GM23338 (cell line): ENCODE measurements at regions not wholly inside any gene's neighbourhood (a gene's known extent, or its start where the extent isn't known, plus 50 kb on each side); places are given as distances from the start of the nearest gene placed in this dataset.

Experiments used
- EZH2phosphoT487 ChIP-seq: fragments of 200-600 bp; sonication (generic); IDR thresholded peaks from one replicate; pipeline ENCODE4 v1.8.1; 2018; ENCODE audit warnings: antibody characterized with exemption; ENCODE audit not compliant: unreplicated experiment
- JUNB ChIP-seq: IDR thresholded peaks from one replicate; pipeline ENCODE4 v1.6.1; 2016; ENCODE audit warnings: antibody characterized with exemption; ENCODE audit not compliant: unreplicated experiment
- POLR2AphosphoS5 ChIP-seq: IDR thresholded peaks from 2 replicates; pipeline ENCODE4 v1.6.1; 2016; ENCODE audit warnings: antibody characterized with exemption, low read depth
- TF ChIP-seq, protein P1 (sequence below): IDR thresholded peaks from one replicate; pipeline ENCODE4 v1.6.1; 2018; ENCODE audit warnings: antibody characterized with exemption; ENCODE audit not compliant: unreplicated experiment
- TF ChIP-seq, protein P2 (sequence below), 2 experiments: fragments of 200-600 bp in 1 of 2; sonication (generic) in 1 of 2; conservative IDR thresholded peaks; 2 replicates each; pipeline versions ENCODE4 v1.5.1 to v1.6.1; 2016 to 2017; ENCODE audit warnings: antibody characterized with exemption in 2 of 2, low read depth in 2 of 2, mild to moderate bottlenecking in 2 of 2, moderate library complexity in 1 of 2

- TF ChIP-seq POLR2AphosphoS5: no peak
- TF ChIP-seq, protein P1, sequence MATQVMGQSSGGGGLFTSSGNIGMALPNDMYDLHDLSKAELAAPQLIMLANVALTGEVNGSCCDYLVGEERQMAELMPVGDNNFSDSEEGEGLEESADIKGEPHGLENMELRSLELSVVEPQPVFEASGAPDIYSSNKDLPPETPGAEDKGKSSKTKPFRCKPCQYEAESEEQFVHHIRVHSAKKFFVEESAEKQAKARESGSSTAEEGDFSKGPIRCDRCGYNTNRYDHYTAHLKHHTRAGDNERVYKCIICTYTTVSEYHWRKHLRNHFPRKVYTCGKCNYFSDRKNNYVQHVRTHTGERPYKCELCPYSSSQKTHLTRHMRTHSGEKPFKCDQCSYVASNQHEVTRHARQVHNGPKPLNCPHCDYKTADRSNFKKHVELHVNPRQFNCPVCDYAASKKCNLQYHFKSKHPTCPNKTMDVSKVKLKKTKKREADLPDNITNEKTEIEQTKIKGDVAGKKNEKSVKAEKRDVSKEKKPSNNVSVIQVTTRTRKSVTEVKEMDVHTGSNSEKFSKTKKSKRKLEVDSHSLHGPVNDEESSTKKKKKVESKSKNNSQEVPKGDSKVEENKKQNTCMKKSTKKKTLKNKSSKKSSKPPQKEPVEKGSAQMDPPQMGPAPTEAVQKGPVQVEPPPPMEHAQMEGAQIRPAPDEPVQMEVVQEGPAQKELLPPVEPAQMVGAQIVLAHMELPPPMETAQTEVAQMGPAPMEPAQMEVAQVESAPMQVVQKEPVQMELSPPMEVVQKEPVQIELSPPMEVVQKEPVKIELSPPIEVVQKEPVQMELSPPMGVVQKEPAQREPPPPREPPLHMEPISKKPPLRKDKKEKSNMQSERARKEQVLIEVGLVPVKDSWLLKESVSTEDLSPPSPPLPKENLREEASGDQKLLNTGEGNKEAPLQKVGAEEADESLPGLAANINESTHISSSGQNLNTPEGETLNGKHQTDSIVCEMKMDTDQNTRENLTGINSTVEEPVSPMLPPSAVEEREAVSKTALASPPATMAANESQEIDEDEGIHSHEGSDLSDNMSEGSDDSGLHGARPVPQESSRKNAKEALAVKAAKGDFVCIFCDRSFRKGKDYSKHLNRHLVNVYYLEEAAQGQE: no peak
- TF ChIP-seq, protein P2, sequence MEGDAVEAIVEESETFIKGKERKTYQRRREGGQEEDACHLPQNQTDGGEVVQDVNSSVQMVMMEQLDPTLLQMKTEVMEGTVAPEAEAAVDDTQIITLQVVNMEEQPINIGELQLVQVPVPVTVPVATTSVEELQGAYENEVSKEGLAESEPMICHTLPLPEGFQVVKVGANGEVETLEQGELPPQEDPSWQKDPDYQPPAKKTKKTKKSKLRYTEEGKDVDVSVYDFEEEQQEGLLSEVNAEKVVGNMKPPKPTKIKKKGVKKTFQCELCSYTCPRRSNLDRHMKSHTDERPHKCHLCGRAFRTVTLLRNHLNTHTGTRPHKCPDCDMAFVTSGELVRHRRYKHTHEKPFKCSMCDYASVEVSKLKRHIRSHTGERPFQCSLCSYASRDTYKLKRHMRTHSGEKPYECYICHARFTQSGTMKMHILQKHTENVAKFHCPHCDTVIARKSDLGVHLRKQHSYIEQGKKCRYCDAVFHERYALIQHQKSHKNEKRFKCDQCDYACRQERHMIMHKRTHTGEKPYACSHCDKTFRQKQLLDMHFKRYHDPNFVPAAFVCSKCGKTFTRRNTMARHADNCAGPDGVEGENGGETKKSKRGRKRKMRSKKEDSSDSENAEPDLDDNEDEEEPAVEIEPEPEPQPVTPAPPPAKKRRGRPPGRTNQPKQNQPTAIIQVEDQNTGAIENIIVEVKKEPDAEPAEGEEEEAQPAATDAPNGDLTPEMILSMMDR (conservative IDR thresholded peaks at IDR 0.05; ENCODE audit: low read depth in 2 of 2): no peak
- no peak for TF ChIP-seq EZH2phosphoT487
- no peak for TF ChIP-seq JUNB
Measured at GRCh38 chr3:86152620-86153019, 838.3 kb downstream of the VGLL3 start.
